GM12878 (cell line): ENCODE measurements at regions not wholly inside any gene's neighbourhood (a gene's known extent, or its start where the extent isn't known, plus 50 kb on each side); places are given as distances from the start of the nearest gene placed in this dataset.

Source experiments
- ATAC-seq: fragments of 200-7000 bp; cut with Tn5 transposase; 3 replicates; pipeline ENCODE4 v1.9.1; 2020; ENCODE audit warnings: mild to moderate bottlenecking, moderate library complexity
- BruUV-seq: library from RNA; stranded (reverse); fragments of 400-500 nt; replicated peaks from 2 replicates; lab custom pipeline; 2021; lab: Mats Ljungman, UMichigan
- CTCF ChIA-PET: fragments of 300-600 bp; sonication (Branson Sonifier 250); formaldehyde crosslinking; extraction: SDS; loops from one replicate; lab custom pipeline; 2021; ENCODE audit warnings: inconsistent platforms; lab: Yijun Ruan, JAX
- POLR2A ChIA-PET: fragments of 350-600 bp; formaldehyde crosslinking; extraction: SDS; loops from one replicate; lab custom pipeline; 2021; ENCODE audit warnings: inconsistent platforms; lab: Charles Lee
- RAD21 ChIA-PET: fragments of 300-600 bp; sonication (Branson Sonifier 250); formaldehyde crosslinking; loops from one replicate; lab custom pipeline; 2023; ENCODE audit warnings: antibody characterized with exemption; ENCODE audit not compliant: unreplicated experiment; lab: Charles Lee
- SMC1A ChIA-PET: fragments of 300-600 bp; sonication (Branson Sonifier 250); formaldehyde crosslinking; loops from one replicate; lab custom pipeline; 2023; ENCODE audit not compliant: unreplicated experiment, uncharacterized antibody; lab: Charles Lee
- DNase-seq: peaks from one replicate; pipeline ENCODE4 v3.0.0-alpha.2; 2011; ENCODE audit warnings: low read depth, low spot score
- FAIRE-seq: peaks from 3 replicates; lab custom pipeline; 2011; peaks lifted over from hg19 to GRCh38; lab: Jason Lieb, UNC
- H2AFZ ChIP-seq: 2 replicates; pipeline ENCODE4 v1.6.0; 2011; ENCODE audit warnings: low read depth, low read length, control low read depth; ENCODE audit not compliant: control insufficient read depth
- H3K27ac ChIP-seq: 2 replicates; pipeline ENCODE4 v1.5.1; 2011; ENCODE audit warnings: control low read depth; ENCODE audit not compliant: control insufficient read depth, insufficient read depth
- H3K27me3 ChIP-seq, 2 experiments: replicated peaks in 1 of 2; 2 replicates each; pipeline versions ENCODE4 v1.6.0 to v1.6.1; 2011; ENCODE audit warnings: low read length in 1 of 2; ENCODE audit not compliant: control insufficient read depth in 2 of 2, insufficient read depth in 2 of 2
- H3K36me3 ChIP-seq, 2 experiments: 2 replicates each; pipeline ENCODE4 v1.5.1; 2011; ENCODE audit warnings: low read length in 1 of 2; ENCODE audit not compliant: control insufficient read depth in 2 of 2, insufficient read depth in 2 of 2
- H3K4me1 ChIP-seq: 2 replicates; pipeline ENCODE4 v1.6.1; 2011; ENCODE audit warnings: mild to moderate bottlenecking, low read length, moderate library complexity, mixed read lengths; ENCODE audit not compliant: control insufficient read depth, insufficient read depth
- H3K4me2 ChIP-seq: 2 replicates; pipeline ENCODE4 v1.6.0; 2011; ENCODE audit warnings: control low read depth; ENCODE audit not compliant: control insufficient read depth, insufficient read depth
- H3K4me3 ChIP-seq: fragments of 200-600 bp; sonication (generic); 2 replicates; pipeline ENCODE4 v1.5.1; 2016
- H3K79me2 ChIP-seq: 2 replicates; pipeline ENCODE4 v1.6.0; 2011; ENCODE audit warnings: low read length; ENCODE audit not compliant: control insufficient read depth, insufficient read depth
- H3K9ac ChIP-seq: 2 replicates; pipeline ENCODE4 v1.8.0; 2011; ENCODE audit warnings: low read length, control low read depth, mixed read lengths; ENCODE audit not compliant: control insufficient read depth, insufficient read depth
- H3K9me3 ChIP-seq: replicated peaks from 3 replicates; pipeline ENCODE4 v1.5.1; 2011; ENCODE audit warnings: mild to moderate bottlenecking, low read length; ENCODE audit not compliant: control insufficient read depth, insufficient read depth
- H4K20me1 ChIP-seq: 2 replicates; pipeline ENCODE4 v1.6.0; 2011; ENCODE audit not compliant: control insufficient read depth, insufficient read depth
- DPF2 ChIP-seq: fragments of 450-650 bp; IDR thresholded peaks from 2 replicates; pipeline ENCODE4 v1.6.1; 2017; ENCODE audit warnings: mild to moderate bottlenecking
- FOXK2 ChIP-seq: fragments of 450-650 bp; IDR thresholded peaks from 2 replicates; pipeline ENCODE4 v1.6.1; 2017; ENCODE audit warnings: mild to moderate bottlenecking, moderate library complexity
- GABPA ChIP-seq: IDR thresholded peaks from 2 replicates; pipeline ENCODE4 v1.6.1; 2014; ENCODE audit warnings: antibody characterized with exemption, low read depth, mild to moderate bottlenecking, inconsistent platforms
- HCFC1 ChIP-seq: fragments of 150-350 bp; IDR thresholded peaks from 2 replicates; pipeline ENCODE4 v1.6.1; 2014; ENCODE audit warnings: low read length
- MXI1 ChIP-seq: fragments of 150-350 bp; IDR thresholded peaks from 2 replicates; pipeline ENCODE4 v1.6.1; 2011; ENCODE audit warnings: low read depth, mild to moderate bottlenecking, inconsistent platforms, low read length, improper control_type of control experiment
- NR2F1 ChIP-seq: fragments of 450-650 bp; conservative IDR thresholded peaks from 2 replicates; pipeline ENCODE4 v1.6.1; 2017; ENCODE audit warnings: mild to moderate bottlenecking
- NRF1 ChIP-seq: conservative IDR thresholded peaks from 2 replicates; pipeline ENCODE4 v1.6.1; 2011; ENCODE audit warnings: mild to moderate bottlenecking, low read depth, low read length, improper control_type of control experiment
- RCOR1 ChIP-seq: conservative IDR thresholded peaks from 2 replicates; pipeline ENCODE4 v1.6.1; 2012; ENCODE audit warnings: low read depth, low read length, improper control_type of control experiment
- YY1 ChIP-seq: IDR thresholded peaks from 2 replicates; pipeline ENCODE4 v1.6.1; 2011; ENCODE audit warnings: low read depth, mild to moderate bottlenecking, low read length
- ZNF217 ChIP-seq: fragments of 450-650 bp; IDR thresholded peaks from 2 replicates; pipeline ENCODE4 v1.6.1; 2017; ENCODE audit warnings: antibody characterized with exemption, mild to moderate bottlenecking
- ZNF24 ChIP-seq: fragments of 450-650 bp; IDR thresholded peaks from 2 replicates; pipeline ENCODE4 v1.6.1; 2017; ENCODE audit warnings: antibody characterized with exemption, mild to moderate bottlenecking
- ZNF687 ChIP-seq: fragments of 450-650 bp; IDR thresholded peaks from 2 replicates; pipeline ENCODE4 v1.6.1; 2017; ENCODE audit warnings: mild to moderate bottlenecking, moderate library complexity
- WGBS: methylation state at CpG from one replicate; pipeline ENCODE4 v1.1.6; 2016; ENCODE audit warnings: low lambda C conversion rate; ENCODE audit not compliant: insufficient replicate concordance, insufficient coverage; ENCODE audit errors: missing lambda C conversion rate; 5-methylcytosine and 5-hydroxymethylcytosine counted together
- in situ Hi-C: fragments of 300-500 bp; cut with MboI; formaldehyde crosslinking; loops from 9 replicates; pipeline ENCODE4 v1.14.3; 2018; ENCODE audit warnings: mixed read lengths
- intact Hi-C: fragments of 100-400 bp; cut with micrococcal nuclease; formaldehyde crosslinking; loops from one replicate; pipeline ENCODE4 v1.14.2; 2022; ENCODE audit not compliant: unreplicated experiment

- ChIA-PET RAD21 (interaction anchor here (1.1 to 1.3 kb wide), 2 partner anchors 354 to 532 kb away, joined by 3 to 6 read pairs; no protein-coding TSS in a partner anchor), SMC1A (no interaction called here), POLR2A (no interaction called here), CTCF (interaction anchor here (1.1 to 1.9 kb wide), 5 partner anchors 10 to 560 kb away, joined by 3 to 6 read pairs (median 3); no protein-coding TSS in a partner anchor)
- TF ChIP-seq HCFC1 (no peak), NRF1 (no peak)
- intact Hi-C loops (loop anchor here (10.0 kb wide), 1 partner anchor 191 kb away; no protein-coding TSS in a partner anchor), in situ Hi-C loops (loop anchor here (10.0 kb wide), 1 partner anchor 351 kb away; the partner anchor contains the start of gene HES1)
- no peaks in the 10 kb centered on the region for H4K20me1 ChIP-seq
- DNase-seq (no peak), FAIRE-seq (no peak), ATAC-seq (no peak)
- no peak overlapping the region for H3K9ac ChIP-seq
- H3K4me2 ChIP-seq: no peak overlapping the region
- no peaks in the 10 kb centered on the region for H3K4me1 ChIP-seq
- H3K9me3 ChIP-seq: no peaks in the 10 kb centered on the region
- 48% methylated on average over 5 of the region's 5 CpGs for WGBS
- H3K36me3 ChIP-seq: no peaks in the 10 kb centered on the region
- no TSS peak for BruUV-seq
- H3K79me2 ChIP-seq: no peaks in the 10 kb centered on the region
- H2AFZ ChIP-seq: no peak overlapping the region
- H3K4me3 ChIP-seq: no peak overlapping the region
- no peak overlapping the region for H3K27ac ChIP-seq
- H3K27me3 ChIP-seq: peaks cover 0 to 3% of the 10 kb centered on the region in 2 experiments; a peak in 2 of 4 replicates
Measured at GRCh38 chr3:193783166-193783896, 190.3 kb downstream of the OPA1 start.

- SMC1A ChIA-PET: interaction anchor here (0.8 to 1.2 kb wide), 2 partner anchors 119 to 149 kb away, joined by 3 to 4 read pairs; no protein-coding TSS in a partner anchor
- Histone ChIP-seq H2AFZ (no peak overlapping the region), H3K4me3 (no peak overlapping the region), H3K36me3 (no peaks in the 10 kb centered on the region), H3K79me2 (no peaks in the 10 kb centered on the region), H3K27me3 (peaks cover 0 to 3% of the 10 kb centered on the region in 2 experiments; a peak in 2 of 4 replicates), H3K4me2 (no peak overlapping the region), H3K9ac (no peak overlapping the region), H3K4me1 (no peaks in the 10 kb centered on the region), H3K27ac (no peak overlapping the region), H4K20me1 (no peaks in the 10 kb centered on the region), H3K9me3 (no peaks in the 10 kb centered on the region)
- POLR2A ChIA-PET: no interaction called here
- in situ Hi-C loops (loop anchor here (5.0 to 10.0 kb wide), 2 partner anchors 350 to 532 kb away; partner anchors contain the start of gene HES1), intact Hi-C loops (loop anchor here (10.0 kb wide), 1 partner anchor 190 kb away; no protein-coding TSS in a partner anchor)
- DNase-seq (no peak), FAIRE-seq (no peak), ATAC-seq (no peak)
- no TSS peak for BruUV-seq
- WGBS: 0% methylated on average over 1 of the region's 1 CpG
- CTCF ChIA-PET: interaction anchor here (0.8 to 1.9 kb wide), 7 partner anchors 8 to 561 kb away, joined by 3 to 6 read pairs (median 4); no protein-coding TSS in a partner anchor
- RAD21 ChIA-PET: interaction anchor here (0.7 kb wide), 1 partner anchor 61 kb away, joined by 3 read pairs; no protein-coding TSS in a partner anchor
- TF ChIP-seq MXI1 (no peak), ZNF24 (no peak), ZNF217 (no peak), ZNF687 (no peak), YY1 (no peak), RCOR1 (no peak), GABPA (no peak), NR2F1 (no peak), DPF2 (no peak), FOXK2 (no peak)
Measured at GRCh38 chr3:193784822-193785221, 191.8 kb downstream of the OPA1 start.
